LNCaP clone FGC (cell line): ENCODE measurements at regions not wholly inside any gene's neighbourhood (a gene's known extent, or its start where the extent isn't known, plus 50 kb on each side); places are given as distances from the start of the nearest gene placed in this dataset.
A peak's percentile ranks its signal among the peaks of the same experiment; 100 is the strongest.
"Not testable (repeated sequence)": the region's sequence is repeated elsewhere in the genome, so short reads cannot be mapped to it uniquely, and the experiment has no call there.

Source experiments
- DNase-seq: peaks from one replicate; pipeline ENCODE4 v3.0.0-alpha.2; 2011; ENCODE audit warnings: low read depth
- H3K4me3 ChIP-seq: 2 replicates; pipeline ENCODE4 v1.5.1; 2011; ENCODE audit warnings: mild to moderate bottlenecking, low read depth, low read length, control low read depth
- CTCF ChIP-seq: IDR thresholded peaks from 2 replicates; pipeline ENCODE4 v1.5.1; 2012; ENCODE audit warnings: mild to moderate bottlenecking; ENCODE audit not compliant: control insufficient read depth, insufficient read depth; ENCODE audit errors: extremely low read depth

- no peak for DNase-seq
- H3K4me3 ChIP-seq: no peak overlapping the region
- TF ChIP-seq CTCF: no peak
Observed at GRCh38 chr5:51686622-51687021, 303.4 kb downstream of the ISL1 start.

- DNase-seq: peak; percentile 19
- no peak overlapping the region for H3K4me3 ChIP-seq
- TF ChIP-seq CTCF: no peak
Observed at GRCh38 chr5:51691538-51692079, 308.4 kb downstream of the ISL1 start.

GRCh38 chr5:51694826-51695225 is 311.6 kb downstream of the ISL1 start:
- no peak for TF ChIP-seq CTCF
- DNase-seq: no peak
- no peak overlapping the region for H3K4me3 ChIP-seq

GRCh38 chr5:51696122-51696521 is 312.9 kb downstream of the ISL1 start:
- no peak for TF ChIP-seq CTCF
- no peak for DNase-seq
- H3K4me3 ChIP-seq: no peak overlapping the region

GRCh38 chr5:51702046-51702445 is 318.8 kb downstream of the ISL1 start:
- not testable (repeated sequence) for H3K4me3 ChIP-seq, DNase-seq

- no peak for DNase-seq
- no peak overlapping the region for H3K4me3 ChIP-seq
- TF ChIP-seq CTCF: no peak
Observed at GRCh38 chr5:51712201-51712600, 329.0 kb downstream of the ISL1 start.

GRCh38 chr5:51715445-51715844 is 332.2 kb downstream of the ISL1 start:
- not testable (repeated sequence) for DNase-seq, H3K4me3 ChIP-seq

- TF ChIP-seq CTCF: no peak
- H3K4me3 ChIP-seq: no peak overlapping the region
- no peak for DNase-seq
Observed at GRCh38 chr5:51731421-51732029, 348.3 kb downstream of the ISL1 start.
